NCI-H526 treated with DMSO at 0.1 percent for 48 hours (cell line): ENCODE measurements at regions not wholly inside any gene's neighbourhood (a gene's known extent, or its start where the extent isn't known, plus 50 kb on each side); places are given as distances from the start of the nearest gene placed in this dataset.
"Not testable (repeated sequence)": the region's sequence is repeated elsewhere in the genome, so short reads cannot be mapped to it uniquely, and the experiment has no call there.

ENCODE experiments used
- DNase-seq: peaks from one replicate; lab custom pipeline; 2025; lab: John Stamatoyannopoulos, UW

DNA sequence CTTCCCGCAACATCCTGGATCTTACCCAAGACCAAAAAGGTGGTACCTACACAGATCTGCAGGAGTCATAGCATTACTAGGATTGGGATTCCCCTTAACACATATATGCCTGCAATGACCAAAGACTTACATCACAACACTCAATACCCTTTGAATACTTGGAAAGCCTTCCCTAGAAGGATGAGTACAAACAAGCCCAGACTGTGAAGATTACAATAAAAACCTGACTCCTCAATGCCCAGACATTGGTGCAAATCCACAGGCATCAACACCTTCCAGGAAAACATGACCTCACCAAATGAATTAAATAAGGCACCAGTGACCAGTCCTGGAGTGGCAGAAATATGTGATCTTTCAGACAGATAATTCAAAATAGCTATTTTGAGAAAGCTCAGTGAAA lies 326.8 kb downstream of the TBL1XR1 start:
- DNase-seq = no peak

DNA sequence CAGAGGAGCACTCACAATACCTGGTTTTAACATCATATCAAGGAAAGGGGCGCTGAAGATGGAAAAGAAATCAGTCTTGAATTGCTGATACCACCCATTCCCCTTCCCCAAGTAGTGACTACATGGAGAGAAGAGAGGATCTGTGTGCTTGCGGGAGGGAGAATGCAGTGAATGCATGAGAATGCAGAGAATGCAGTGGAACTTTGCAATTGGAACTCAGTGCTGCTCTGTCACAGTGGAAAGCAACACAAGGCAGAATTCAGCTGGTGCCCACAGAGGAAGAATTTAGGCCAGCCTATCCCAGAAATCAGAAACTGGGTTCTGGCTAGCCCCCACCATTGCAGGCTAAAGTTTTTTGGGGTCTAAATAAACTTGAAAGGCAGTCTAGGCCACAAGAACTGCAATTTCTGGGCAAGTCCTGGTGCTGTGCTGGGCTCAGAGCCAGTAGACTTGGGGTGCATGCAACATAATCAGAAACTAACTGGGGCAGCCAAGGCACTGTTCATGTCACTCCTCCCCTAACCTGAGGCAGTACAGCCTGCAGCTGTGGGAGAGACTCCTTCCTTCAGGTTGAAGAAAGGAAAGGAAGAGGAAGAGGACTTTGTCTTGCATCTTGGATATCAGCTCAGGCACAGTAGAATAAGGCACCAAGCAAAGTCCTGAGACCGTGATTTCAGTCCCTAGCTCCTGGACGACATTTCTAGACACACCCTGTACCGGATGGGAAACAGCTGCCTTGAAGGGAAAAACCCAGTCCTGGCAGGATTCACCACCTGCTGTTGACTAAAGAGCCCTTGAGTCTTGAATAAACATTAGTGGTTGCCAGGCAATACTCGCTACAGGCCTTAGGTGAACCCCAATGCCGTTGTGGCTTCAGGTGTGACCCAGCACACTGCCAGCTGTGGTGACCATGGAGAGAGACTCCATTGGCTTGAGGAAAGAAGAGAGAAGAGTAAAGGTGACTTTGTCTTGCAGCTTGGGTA lies 329.3 kb downstream of the TBL1XR1 start:
- DNase-seq = peak; percentile 10

DNA sequence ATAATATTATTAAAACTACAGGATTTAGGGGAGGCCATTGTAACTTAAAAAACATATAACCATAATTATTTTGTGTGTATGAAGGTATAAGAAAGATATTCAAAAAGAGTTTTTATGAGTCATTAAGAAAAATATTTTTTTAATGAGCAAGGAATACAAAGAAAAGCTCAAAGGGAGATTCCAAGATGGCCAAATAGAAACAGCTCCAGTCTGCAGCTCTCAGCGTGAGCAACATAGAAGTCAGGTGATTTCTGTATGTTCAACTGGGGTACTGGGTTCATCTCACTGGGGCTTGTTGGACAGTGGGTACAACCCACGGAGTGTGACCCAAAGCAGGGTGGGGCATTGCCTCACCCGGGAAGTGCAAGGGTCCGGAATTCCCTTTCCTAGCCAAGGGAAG lies 336.1 kb downstream of the TBL1XR1 start:
- DNase-seq = no peak

DNA sequence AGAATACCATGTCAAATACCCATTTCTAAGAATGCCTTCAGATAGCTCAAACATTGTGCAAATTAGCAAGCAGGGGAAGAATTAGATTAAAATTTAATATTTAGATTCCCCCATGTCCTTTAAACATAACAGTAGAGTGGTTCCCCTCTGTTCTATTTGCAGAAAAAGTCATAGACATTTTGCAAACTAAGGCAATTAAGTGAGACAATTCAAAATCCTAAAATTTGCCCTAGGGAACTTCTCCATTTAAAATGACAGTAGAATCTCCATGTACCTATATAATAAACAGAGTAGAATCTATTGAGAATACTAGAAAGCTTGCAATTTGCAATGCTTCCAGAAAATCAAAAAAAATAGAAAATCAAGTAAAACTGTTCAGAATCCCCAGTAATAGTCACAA lies 340.6 kb downstream of the TBL1XR1 start:
- DNase-seq = no peak

DNA sequence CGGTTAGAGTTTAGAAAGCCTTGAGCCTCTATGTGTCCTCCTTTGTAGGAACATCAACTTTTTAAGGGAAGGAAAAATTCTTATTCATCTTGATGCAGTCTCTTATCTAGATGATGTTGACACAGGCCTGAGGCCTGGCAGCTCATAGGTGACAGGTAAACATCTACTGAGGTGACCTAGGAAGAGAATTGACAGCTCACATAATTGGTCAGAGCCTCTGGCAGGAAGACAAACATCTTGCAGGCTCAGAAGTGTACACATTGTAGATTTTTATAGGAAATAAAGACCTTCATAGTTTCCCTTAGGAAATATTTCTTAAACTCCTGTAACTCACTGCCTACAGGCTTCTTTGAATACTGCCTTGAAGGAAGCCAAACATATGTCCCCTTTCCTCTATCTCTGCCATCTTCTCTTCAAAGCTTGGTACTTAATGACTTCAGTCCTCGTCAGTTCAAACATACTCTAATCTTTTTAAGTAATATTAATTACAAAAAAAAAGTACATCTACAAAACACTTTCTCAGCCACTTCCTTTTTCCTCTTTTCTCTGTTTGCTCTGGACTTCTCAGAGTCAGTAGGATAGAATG lies 341.3 kb downstream of the TBL1XR1 start:
- no peak for DNase-seq

DNA sequence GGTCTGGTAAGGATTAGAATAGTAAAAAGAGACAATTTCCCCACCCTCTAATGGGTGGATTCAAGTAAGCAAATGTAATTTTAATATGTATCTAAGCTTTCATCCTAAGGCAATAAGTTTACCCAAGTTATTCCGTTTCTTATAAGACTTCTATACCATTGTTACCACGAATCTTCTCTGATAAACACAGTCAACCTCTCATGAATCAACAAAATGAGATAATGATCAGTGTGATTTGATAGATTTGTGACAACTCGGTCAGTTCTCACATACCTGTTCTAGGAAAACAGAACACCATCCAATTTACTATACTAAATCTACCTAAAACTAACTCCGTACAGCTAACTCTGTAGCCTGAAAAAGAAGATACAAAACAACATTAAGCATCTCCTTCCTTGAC lies 342.1 kb downstream of the TBL1XR1 start:
- no peak for DNase-seq

DNA sequence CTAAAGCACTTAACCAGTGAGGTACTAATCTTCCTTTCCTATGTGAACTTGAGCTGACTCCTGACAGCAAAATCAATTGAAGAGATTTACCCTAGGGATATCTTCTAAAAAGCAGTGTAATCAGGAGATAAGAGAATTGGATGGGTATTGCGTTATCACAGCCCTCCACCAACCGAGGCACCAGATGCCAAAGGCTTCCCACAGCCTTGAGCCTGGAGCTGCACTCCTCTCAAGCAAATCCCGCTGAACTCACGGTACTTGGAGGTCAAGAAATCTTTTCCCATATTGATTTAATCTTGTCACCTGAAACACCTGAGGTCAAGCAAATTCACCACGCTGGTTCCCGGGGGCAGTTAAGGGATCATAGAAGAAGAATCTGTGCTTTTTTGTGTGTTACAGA lies 346.8 kb downstream of the TBL1XR1 start:
- no peak for DNase-seq

DNA sequence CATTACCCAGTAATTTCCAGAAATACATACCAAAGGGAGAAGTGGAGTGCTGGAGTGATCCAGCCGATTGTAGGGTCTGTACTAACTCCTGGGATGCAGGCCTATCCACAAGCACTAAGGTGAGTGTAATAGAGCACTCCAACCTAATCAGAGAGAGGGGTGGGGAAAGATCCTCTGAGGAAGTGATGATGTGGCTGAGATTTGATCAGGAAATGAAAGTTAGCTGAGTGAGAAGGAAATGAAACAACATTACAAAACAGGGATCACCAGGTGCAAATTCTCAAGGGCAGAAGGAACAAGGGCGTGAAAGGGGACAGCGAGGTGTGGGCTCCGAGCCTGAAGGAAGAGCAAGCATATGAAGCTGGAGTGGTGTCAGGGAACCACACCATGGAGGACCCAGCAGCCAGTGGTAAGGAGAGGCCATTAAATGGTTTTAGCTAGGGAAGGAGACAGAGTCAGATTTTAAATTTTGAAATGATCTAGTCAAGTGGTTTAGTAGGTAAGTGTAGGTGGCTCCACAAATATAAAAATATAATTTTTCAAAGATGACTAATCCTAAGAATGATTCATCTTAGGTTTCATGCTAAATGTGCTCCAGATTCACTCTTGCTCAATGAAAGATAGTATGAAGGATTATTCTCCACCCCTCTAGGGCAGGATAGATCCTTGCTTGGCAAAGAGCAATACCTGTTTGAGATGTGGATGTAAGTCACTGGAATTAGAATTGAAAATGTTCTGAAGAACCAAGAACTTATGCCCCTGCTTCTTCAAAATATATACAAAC lies 348.7 kb downstream of the TBL1XR1 start:
- no peak for DNase-seq

DNA sequence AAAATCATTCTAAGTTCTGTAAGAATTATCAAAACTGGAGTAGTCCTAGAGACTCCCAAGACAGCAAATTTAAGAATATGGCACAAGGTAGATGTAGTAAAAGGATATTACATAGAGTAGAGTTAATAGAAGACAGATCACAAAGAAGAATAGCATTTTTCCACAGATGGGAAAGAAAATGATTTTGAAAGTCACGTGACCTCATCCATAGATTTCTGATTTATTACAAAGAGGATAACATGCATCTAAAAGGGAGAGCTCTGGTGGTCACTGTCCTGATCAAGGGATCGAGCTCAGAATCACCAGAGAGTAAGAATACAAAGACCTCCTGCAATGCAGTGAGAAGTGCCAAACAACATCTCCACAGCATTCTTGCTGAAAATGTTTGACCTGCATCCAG lies 354.4 kb downstream of the TBL1XR1 start:
- no peak for DNase-seq

DNA sequence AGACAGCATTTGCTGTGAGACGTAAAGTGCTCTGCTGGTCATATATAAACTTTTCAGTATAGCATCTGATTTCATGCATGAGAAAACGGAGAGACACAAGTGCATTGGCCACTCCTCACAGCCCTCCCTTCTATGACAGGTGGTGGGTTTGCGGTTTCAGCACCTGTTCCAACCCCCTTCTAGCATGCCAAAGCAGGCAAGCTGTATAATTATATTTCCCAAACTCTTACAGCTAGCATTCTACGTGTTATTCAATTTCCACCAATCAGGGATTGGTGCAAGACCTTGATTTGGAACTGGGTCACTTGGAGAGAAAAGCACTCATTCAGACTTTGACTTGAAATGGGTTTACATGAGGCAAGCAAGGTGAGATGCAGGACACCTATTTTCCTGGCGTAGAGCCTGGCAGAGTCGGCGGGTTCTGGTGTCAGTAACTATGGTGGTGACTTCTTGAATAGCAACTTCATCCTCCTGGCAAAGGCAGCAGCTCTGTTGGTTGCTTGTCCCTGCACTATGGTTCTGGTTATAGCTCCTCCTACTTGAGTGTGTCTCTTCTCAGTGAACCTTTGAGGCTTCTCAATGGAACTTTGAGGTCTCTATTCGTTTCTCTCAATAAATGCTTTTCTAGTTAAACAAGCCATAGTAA lies 356.5 kb downstream of the TBL1XR1 start:
- no peak for DNase-seq

DNA sequence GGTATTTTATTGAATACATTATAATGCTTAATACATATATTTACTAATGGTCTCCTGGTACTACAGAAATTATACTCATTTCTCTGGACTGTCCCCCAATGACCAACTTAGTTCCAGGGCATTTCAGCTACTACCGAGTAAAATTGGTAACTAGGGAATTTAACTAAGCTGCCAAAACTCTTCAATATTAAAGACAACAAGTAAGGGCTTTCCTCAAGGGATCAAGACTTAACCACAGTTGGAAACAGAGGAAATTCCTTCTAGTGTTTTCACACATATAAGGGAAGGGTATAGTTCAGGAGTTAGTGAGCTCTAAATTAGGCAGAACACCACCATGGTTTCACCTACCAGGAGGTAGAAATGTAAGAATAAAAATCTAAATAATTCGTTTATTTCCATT lies 357.4 kb downstream of the TBL1XR1 start:
- DNase-seq = no peak

DNA sequence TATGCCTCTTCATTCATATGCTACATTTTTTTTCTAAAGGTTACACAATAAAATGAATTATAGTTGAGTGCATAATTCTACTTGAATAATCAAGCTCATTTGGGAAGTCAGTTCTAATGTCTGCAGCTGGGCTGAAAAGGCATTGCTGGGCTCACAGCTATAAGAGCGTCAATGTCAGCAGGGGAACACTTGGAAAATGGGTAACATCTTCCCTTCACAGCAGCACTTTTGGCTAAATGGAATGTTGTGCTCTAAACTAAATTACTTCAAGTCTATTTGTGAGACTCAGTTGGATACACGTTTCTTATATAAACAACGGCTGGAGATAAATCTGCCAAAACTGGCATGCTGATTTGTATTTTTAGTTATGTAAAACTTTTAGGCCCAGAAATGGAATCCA lies 357.8 kb downstream of the TBL1XR1 start:
- DNase-seq = no peak

DNA sequence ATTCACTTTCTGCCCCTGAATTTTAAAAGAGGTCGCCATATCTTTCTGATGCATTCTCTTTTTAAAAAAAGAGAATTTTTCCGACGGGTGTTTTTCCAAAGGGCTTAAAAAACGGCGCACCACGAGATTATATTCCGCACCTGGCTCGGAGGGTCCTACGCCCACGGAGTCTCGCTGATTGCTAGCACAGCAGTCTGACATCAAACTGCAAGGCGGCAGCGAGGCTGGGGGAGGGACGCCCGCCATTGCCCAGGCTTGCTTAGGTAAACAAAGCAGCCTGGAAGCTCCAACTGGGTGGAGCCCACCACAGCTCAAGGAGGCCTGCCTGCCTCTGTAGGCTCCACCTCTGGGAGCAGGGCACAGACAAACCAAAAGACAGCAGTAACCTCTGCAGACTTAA lies 370.0 kb downstream of the TBL1XR1 start:
- DNase-seq = not testable (repeated sequence)

DNA sequence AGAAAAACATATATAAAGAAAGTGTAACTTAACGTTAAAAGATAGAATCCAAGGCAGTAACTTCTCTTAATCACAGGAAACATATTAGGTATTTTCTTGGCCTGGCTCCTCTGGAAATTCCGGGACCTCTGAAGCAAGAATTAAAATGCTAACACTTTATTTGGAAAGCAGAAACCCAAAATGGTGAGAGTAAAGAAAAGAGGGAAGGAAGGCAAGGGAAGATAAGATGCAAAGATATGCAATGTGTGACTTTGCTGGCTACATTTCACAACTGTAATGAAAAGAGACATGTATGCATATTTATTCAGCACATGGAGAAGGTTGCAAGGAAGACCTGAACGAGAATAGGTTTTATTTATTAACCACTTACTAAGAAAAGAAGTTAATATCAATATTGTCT lies 372.5 kb downstream of the TBL1XR1 start:
- no peak for DNase-seq

DNA sequence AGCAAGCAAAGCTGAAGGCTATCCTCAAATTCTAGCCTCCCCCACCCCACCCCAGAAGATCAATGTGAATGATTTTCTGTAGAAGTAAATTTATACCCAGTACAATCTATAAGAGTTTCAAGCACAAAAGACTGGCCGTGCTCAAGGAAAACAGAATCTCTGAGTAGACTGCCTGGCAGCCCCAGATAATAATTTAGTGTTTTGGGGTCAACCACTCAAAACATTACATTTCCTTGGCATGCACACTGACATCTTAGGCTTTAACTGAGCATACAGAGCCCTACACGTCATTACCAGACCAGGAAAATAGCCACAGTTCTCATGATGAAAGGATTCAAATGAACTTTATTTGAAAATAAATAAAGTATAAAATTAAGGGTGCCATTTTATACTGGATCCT lies 376.5 kb downstream of the TBL1XR1 start:
- no peak for DNase-seq

DNA sequence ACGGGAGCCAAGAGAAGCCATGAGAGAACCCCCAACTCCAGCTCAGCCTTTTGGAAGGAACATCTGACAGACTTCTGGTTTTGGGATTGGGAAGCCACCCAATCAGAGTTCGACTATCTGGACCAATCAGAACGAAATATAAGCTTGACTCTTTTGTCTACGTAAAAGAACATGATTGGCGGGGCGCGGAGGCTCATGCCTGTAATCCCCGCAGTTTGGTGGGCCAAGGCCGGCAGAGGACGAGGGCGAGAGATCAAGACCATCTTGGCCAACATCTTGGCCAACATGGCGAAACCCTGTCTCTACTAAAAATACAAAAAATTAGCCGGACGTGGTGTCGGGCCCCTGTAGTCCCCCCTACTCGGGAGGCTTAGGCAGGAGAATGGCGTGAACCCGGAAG lies 380.3 kb downstream of the TBL1XR1 start:
- no peak for DNase-seq

DNA sequence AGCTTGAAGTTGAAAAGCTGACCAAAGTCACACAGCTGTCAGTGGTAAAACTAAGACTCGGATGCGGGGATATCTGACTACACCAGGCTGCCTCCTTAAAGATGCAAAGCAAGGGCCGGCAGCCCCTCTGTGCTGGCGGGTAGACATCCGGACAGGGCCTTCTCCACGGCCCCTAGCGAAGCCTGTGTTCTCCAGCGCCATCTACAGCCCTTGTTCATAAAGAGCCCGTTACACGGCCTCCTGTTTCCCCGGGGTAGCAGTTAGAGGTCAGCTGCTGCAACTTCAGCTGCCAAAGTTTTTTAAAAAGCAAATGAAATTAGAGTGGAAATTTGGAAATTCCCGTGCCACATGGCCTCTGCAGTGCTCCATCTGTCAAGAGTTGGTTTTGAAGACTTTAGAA lies 383.0 kb downstream of the TBL1XR1 start:
- no peak for DNase-seq

DNA sequence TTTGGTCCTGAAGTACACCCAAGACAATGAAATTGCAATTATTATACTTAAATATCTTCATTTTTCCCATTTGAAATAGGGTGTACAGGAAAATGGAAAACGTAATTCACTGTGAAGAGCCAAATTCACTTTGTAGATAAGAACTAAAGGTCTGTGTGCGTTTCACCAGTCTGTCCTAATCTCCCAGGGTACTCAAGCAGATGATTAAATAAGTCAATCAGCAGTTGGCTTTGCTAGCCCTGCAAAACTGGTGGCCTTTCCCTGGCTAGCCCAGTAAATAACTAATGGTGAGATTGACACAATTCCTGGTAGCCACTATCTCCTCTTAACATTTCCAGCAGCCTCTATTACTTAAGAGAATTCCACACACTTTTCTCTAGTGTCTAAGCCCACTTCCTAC lies 389.3 kb downstream of the TBL1XR1 start:
- DNase-seq = no peak

DNA sequence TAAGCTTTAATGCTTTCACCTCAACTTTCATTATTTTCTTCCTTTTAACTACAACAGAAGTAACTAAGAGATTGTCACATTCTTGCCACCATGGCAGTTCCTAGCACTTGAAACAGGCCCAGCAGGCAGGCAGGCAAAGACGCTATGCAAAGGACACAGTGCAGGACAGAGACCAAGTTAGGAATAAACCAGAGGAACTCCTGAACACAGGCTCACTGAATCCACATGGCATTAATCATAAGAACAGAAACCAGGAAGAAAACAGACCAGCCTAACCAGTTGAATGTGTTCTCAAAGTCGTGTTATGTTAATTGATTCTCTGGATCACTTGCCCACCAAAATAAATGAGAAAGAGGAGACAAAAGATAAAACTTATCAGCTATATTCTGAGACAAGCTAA lies 397.6 kb downstream of the TBL1XR1 start:
- peak; percentile 41 for DNase-seq

DNA sequence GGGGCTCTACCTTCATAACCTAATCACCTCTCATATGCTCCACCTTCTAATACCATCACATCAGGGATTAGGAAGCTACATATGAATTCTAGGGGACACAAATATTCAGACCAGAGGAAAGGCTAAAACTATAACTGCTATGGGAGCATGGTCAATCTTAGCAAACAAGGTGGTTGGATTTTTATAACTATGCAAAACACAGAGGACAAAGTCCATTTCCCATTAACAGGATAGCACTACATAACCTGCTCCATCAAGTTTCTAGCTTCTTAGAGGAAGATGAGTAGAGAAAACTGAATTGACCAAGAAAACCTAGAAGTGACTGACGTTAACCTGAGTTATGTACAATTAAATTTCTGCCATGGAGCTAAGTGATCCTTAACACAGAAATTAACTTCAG lies 398.6 kb downstream of the TBL1XR1 start:
- DNase-seq = peak; percentile 66

DNA sequence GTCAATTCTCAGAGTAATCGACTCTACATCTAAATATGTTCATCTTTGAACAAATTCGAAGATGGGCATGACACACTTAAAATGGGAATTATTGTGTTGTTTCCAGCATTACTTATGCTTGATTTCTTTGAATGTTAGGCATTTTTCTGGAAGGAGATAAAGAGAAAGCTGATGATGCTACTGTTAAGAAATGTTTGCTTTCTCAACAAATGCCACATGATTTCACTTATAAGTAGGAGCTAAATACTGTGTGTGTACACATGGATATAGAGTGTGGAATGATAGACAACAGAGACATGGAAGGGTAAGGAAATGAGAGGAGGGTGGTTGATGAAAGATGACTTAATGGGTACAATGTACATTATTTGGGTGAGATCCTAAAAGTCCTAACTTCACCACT lies 400.9 kb downstream of the TBL1XR1 start:
- DNase-seq = no peak

DNA sequence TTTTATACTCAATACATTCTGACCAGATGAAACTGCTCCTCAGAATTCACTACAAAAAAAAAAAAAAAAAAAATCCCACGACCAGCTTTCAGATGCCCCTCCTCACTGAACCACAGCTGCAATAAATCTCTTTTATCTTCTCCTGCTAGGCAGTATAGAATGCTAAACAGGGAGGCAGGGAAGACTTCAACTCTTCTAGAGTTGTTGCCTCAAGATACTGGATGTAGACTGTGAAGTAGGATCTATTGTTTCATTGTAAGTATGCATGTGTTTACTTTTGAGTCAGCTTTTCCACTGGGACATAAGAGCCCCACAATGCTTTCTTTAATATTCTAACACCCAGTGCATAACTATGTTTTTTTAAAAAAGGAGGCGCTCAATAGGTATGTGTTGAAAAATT lies 401.4 kb downstream of the TBL1XR1 start:
- peak; percentile 19 for DNase-seq
